IPS-NIHi7 (cell line): ENCODE measurements at regions not wholly inside any gene's neighbourhood (a gene's known extent, or its start where the extent isn't known, plus 50 kb on each side); places are given as distances from the start of the nearest gene placed in this dataset.
A peak's percentile ranks its signal among the peaks of the same experiment; 100 is the strongest.
"Not testable (repeated sequence)": the region's sequence is repeated elsewhere in the genome, so short reads cannot be mapped to it uniquely, and the experiment has no call there.

Experiments
- DNase-seq: peaks from one replicate; pipeline ENCODE4 v3.0.0; 2012; ENCODE audit warnings: mixed read lengths; ENCODE audit errors: extremely low spot score

DNA sequence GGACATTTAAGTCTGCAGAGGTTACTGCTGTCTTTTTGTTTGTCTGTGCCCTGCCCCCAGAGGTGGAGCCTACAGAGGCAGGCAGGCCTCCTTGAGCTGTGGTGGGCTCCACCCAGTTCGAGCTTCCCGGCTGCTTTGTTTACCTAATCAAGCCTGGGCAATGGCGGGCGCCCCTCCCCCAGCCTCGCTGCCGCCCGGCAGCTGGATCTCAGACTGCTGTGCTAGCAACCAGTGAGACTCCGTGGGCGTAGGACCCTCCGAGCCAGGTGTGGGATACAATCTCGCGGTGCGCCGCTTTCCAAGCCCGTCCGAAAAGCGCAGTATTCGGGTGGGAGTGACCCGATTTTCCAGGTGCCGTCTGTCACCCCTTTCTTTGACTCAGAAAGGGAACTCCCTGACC, 198.4 kb upstream of the FERMT1 start:
- DNase-seq, result not testable (repeated sequence)

DNA sequence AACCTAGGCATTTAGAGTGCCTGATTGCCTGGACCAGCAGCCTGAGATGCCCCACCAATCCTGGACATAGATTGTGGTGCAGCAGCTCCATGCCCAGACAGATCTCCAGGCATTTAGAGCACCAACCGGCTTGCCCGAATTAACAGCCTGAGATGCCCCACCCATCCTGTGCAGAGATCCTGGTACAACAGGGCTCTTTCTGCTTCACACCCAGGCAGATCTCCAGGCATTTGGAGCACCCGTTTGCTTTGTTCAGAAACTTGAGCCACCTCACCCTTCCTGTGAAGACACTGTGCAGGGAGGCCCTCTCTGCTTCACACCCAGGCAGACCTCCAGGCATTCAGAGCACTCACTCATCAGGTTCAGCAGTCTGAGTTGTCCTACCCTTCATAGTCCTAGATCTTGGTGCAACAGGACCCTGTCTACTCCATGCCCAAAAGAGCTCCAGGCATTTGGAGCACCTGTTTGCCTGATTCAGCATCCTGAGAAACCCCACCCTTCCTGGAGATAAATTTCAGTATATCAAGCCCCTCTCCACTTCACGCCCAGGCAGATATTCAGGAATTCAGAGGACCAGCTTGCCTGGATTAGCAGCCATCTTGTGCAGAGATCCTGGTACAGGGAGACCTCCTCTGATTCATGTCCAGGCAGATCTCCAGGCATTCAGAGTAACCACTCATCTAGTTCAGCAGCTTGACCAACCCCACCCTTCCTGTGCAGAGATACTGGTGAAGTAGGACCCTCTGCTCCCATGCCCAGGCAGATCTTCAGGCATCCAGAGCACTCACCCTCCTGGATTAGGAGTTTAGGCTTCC, 189.2 kb upstream of the FERMT1 start:
- DNase-seq, result no peak

DNA sequence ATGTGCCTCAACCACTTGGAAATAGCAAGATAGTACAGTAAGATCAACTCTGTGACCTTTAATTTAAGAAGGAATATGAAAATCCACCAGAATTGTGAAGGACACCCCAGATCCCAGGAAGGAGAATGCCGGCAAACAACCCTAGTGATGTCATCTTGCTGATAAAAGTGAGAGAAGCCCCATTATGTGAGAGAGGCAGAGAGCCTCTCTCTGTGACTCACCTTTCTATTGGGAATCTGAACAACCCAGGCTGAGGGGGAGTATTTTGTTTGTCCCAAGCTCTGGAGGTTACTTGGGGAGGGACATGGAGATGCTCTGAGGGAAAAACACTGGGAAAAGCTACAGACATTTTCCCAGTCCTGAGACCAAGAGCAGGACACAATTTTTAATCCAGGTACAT, 188.3 kb upstream of the FERMT1 start:
- DNase-seq, result no peak

DNA sequence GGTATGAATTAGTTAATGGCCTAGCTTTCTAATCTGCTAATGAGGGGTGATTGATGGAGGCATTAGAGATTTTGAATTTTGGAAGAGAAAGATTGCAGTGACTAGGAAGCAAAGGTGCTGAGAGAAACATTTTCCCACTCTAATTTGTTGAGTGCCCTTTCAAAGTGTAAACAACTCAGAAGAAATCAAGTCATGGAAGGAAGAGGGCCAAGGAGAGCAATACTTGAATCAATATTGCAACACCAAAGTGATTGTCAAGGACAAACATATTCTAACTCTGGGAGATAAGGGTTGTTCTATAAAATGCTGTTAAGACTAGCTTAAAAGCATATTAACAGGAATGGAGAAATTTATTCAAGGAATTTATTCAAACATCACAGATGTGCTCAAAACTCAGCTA, 182.7 kb upstream of the FERMT1 start:
- no peak for DNase-seq

DNA sequence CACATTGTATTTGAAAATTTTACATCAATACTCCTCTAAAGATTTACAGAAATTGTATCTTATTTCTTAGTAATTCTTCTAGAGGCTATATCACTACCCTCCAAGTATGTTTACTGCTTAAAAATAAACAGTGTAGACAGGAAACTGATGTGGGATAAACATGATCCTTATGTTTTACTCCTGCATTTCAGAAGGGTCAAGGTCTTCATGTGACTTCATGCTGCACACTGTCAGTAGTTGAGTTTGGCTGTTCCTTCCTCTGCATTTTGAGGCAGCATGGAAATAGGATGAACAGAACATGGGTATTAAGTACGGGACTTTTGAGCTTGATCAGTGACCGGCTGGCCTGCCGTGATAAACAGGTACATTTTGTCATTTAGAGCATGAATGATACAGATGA, 179.2 kb upstream of the FERMT1 start:
- no peak for DNase-seq

DNA sequence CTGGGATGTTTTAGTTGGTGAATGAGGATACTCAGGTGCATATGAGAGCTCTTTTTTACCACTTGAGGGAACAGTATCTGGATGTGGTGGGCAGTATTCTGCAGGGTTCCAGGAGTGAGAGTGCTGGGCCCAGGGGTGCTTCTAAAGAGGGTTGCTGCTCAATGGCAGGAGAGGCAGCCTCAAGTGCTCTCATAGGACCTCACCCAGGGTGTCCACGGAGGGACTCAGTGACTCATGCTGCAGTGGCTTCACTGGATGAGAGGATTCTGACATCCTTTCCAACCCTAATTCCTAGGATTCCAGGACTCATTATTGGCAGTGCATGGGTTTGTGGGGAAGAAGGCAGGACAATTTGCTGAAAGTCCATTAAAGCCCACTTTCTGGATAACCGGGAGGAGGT, 176.6 kb upstream of the FERMT1 start:
- no peak for DNase-seq

DNA sequence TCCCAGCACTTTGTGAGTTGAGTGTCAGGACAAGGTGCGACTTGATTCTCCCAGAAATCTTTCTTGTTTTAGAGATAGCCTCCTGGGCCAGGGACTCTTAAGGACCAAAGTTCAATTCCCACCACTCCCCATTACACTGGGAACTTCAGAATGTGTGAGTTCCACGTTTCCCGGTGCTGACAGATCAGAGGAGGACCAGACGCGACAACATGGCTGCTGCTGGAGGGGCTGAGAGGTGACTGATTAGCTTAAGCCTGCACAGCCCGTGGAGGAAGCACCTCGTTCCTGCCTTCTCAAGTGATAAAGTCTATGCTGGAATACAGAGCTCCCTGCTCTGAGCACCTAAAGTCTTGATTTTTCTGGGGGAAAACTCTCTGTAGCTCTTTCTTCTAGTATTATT, 175.2 kb upstream of the FERMT1 start:
- no peak for DNase-seq

DNA sequence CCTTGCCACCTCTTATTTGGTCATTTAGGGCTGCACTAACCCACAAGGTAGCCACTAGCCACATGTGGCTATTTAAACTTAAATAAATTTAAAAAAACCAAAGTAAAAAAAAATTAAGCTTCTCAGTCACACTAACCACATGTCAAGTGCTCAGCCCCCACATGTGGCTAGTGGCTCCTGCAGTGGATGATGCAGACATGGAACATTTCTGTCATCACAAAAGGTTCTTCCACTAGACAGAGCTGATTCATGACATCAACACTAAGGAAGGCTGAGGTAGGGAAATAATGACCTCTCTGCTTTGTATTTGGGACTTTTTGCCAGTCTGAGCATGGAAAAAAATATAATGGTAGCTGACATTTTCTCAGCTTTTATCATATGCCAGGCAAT, 173.0 kb upstream of the FERMT1 start:
- no peak for DNase-seq

DNA sequence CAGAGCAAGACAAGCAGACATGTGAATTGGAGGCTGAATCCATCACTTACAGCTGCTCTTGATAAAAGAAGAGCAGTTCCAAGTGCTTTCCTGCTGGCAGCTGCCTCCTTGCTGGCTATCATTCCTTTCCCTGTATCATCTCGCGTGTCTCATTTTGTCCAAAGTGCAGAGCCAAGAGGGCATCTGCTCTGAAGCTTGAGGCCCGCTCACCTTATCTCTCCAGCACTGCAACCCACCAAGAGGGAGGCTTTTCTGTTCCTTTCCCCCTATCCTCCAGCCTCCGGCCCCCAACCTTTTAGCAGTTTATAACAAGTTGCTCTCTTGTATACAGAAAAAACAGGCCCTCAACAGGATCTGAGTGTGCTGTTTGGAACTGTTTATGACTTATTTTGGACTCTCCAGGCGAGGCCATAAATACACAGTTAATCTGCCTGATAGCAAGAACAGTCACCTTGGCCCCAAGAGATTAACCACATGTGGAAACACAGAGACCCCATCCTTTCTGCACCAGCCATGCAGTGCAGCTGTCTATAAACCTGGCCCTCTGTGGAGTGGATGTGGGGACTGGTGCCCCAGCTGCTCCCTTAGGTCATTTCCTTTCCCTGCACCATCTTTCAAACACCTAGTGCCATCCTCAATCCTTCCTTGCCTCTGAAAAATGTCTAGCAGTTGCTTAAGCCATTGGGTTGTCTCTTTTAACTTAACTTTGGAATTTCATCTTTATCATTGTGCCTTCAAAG, 172.5 kb upstream of the FERMT1 start:
- no peak for DNase-seq

DNA sequence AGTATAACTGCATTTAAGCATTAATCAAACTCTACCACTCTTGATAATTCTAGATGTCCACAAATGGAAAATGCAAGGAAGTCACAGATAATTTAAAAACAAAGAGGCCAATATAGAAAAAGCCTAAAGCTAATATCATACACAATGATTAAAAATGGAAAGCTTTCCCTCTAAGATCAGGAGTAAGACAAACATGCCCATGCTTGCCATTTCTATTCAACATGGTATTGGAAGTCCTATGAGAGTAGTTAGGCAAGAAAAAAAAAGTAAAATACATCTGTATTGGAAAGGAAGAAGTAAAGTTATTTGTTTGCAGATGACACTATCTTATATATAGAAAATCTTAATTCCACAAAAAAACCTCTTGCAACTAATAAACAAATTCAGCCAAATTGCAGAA, 164.6 kb upstream of the FERMT1 start:
- no peak for DNase-seq

DNA sequence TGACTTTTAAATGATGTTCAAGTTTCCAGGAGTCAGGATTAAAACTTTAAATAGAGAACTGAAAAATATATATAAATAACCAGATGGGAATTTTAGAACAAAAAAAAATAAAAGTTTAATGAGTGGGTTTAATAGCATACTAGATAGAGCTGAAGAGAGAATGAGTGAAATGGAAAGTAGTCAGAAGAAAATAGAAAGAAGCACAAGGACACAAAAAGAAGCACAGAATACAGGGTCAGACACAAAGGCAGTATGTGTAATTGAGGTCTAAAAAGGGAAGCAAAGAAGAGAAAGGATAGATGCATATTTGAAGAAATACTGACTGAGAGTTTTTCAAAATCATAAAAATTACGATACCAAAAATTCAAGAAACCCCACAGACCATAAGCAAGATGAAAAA, 159.8 kb upstream of the FERMT1 start:
- no peak for DNase-seq

DNA sequence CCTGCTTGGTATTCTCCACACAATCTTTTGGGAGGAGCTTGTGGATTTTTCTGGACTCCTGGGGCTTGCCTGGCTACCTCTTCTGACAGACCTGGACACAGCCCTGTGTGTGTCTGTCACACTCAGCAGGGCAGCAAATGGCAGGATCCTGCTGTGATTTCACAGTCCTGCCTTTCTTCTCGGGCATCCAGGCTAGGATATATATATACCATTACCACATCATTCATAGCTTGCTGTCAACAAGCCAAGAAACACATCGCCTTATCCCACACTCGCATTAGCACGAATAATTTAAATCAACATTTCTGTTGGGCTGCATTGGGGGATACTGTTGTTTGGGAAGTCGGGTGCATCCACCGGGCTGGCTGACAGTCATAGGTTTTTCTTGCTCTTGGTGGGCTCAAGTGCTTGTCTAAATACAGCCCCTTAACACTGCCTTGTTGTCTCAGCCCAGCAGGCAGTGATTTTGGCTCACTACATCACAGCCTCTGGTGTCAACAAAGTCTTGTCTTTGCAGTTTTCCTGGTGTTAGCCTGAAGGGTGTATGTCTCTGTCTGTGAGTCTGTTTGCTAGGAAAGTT, 154.9 kb upstream of the FERMT1 start:
- no peak for DNase-seq

DNA sequence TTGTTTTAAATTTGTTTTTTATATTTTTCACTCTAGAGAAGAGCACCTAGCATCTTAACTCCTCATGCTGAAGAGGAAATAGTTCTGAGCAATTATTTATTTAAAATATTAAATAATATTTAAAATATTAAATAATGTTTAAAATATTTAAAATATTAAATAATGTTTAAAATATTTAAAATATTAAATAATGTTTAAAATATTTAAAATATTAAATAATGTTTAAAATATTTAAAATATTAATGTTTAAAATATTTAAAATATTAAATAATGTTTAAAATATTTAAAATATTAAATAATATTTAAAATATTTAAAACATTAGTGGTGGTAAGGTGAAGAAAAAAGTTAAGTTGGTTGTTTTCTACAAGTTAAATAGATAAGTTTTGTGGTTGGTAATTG, 147.6 kb upstream of the FERMT1 start:
- not testable (repeated sequence) for DNase-seq

DNA sequence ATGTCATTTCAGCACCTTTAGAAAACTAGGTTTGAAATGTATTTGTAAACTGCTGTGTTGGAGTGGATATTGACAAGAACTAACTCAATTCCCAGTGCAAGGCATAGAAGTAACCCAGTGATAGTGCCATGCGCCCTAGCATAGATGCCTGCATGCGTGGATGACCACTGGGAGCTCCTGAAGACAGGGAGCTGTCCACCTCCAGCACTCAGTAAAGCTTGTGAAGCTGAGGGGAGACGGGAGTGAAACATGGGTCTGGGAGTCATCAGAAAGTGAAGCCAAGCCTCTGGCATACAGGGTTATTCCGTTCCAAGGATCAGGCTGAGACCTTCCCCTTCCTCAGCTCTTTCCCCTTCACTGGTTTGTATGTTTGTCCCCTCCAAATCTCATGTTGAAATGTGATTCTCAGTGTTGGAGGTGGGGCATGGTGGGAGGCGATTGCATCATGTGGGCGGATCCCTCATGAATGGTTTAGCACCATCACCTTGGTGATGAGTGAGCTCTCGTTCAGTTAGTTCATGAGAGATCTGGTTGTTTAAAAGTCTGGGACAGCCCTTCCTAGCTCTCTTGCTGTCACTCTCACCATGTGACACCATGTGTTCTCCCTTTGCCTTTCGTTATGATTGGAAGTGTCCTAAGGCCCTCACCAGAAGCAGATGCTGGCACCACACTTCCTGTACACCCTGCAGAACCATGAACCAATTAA, 146.5 kb upstream of the FERMT1 start:
- peak; percentile 43 for DNase-seq

DNA sequence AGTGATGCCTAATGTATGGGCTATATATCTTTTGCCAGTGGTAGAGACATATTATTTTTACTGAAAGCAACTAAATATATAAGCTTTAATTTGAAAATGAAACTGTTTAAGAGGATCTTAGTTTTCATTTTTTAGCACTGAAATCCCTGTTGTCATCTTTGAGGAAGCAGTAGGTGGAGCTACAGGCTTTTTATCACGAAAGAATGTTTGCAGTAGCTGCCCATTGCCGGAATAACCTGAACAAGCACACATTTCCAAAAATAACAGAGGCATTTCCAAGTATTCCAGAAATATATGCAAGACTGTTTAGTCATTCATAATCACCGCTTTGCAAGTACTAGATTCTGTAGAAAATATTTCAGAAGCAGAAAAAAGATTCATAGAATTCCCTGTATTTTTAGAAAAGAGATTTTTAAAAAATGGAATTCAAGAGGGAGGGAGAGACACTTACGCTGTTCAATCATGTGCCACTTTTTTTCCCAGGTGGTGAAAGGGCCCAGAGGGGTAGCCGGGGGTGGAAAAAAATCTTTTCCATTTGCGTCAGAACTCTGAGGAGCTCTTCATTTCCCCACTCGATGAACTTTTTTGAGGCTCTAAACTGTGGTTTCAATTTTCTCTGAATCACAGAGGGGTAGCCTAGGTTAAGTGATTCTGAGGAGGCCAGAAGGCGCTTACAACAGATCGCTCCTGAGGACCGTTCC, 142.5 kb upstream of the FERMT1 start:
- DNase-seq, result peak; percentile 34

DNA sequence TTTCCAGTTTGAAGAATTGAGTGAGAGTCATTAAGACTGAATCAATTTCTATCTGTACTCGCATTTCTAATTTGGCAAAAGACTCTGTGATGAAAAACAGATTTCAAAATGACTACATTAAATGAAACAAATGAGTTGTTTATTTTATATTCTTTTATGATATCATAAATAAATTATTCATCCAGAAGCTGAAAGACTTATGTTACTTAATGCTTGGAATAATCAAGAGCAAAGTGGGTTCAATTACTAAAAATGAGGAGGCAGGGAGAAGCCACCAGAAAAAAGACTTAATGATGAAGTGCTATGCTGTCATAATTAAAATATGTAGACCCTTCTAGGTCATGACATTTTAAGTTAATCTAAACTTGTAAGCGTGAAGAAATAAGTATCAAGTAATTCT, 130.6 kb upstream of the FERMT1 start:
- DNase-seq, result no peak

DNA sequence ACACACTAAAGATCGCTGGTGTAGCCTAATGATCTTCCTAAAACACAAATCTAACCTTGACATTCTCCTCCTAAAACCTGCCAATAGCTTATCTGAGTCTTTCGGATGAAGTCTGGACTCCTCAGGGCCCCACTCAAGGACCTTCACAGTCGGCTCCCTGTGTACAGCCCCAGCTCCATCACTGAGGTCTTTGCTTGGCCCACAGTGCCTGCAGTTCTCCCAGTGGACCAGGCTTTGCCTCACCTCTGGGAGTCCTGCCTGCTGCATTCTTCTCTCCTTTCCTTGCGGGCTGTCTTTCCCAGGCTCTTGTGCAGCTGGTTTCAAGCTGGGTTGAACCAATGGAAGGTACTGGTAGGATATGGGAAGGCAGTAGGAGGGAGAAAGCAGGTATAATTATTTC, 122.6 kb upstream of the FERMT1 start:
- no peak for DNase-seq

DNA sequence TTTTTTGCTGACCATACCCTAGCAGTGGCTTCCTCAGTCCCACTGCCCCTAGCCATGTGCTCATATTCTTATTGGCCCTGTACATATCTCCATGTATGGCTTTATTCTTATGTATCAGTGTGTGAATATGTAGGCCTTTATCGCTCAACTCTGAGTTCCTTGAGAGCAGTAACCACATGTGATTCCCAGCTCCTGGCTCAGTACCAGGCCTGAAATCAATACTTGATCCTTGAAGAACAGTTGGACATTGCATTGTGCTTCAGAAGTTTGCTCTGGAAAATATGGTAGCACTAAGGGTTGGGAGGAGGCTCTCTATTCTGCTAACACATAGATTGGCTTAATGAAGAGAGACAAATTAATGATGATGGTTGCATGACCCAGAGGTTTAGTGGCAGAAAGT, 118.8 kb upstream of the FERMT1 start:
- no peak for DNase-seq

DNA sequence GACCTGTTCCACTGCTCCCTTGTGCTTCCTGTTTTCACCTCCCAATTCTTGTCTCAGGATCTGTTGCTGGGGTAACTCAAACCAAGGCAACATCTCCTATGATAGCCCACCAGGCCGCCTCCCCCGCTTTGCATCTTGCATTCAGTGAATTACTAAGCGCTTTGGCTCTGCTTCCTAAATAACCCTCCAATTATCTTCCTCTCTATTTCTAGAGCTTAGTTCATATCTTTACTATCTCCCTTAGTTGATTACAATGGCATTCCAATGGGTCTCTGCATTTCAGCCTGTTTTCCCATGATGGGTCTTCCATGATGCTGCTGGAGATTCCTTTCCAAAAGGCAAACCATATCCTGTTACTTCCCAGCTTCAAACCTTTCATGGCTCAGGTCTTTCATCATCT, 117.2 kb upstream of the FERMT1 start:
- DNase-seq, result no peak

DNA sequence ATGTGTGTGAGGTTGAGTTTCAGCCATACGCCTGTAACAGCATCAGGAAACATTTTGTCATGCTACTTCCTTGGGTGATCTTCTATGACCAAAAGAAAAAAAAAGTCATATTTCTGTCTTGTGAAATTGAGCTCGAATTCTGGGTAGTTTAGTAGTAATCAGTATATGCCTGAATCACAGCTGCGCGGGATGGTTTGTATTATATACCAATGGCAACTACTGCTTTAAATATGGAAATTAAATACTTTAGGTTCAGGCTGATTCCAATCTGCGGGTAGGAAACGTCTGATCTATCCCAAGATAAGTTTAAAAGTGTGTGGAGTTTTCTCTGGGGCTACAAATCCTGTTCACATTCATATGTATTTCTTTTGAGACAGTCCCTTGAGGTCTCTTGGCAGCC, 115.6 kb upstream of the FERMT1 start:
- DNase-seq, result no peak

DNA sequence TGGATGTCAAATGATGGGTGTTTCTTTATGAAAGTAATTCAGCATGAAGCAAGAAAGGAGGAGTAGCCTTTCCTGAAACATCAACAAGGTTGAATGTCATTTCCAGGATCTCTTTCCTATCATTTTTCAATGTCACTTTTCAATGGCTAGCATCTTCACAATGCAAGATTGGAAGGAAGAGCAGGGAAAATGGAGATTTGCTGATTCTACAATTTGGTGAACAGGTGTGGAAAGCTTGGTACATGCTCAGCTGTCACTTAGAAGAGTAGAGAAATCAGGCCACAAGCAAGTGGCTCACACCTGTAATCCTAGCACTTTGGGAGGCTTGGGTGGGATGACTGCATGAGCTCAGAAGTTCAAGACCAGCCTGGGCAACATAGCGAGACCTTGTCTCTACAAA, 112.7 kb upstream of the FERMT1 start:
- no peak for DNase-seq

DNA sequence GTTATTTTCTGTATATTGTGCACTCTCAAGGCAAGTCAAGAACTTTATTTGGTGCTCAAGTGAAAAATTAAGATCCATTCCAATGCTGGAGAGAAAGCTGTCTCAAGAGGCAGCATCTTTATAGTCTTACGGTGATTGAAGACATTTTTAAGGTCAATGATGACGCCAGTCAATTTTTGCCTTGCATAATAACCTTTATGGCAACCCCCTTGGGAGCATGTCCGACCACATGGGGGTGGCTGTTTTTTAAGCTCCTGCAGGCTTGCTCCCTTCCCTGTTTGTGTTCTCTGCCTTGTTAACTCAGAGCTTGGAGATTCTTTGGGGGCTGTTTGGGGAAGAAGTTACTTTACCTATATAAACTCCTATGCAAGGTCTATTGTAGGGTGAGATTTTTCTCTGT, 109.6 kb upstream of the FERMT1 start:
- no peak for DNase-seq
